ENCODE measurements at regions not wholly inside any gene's neighbourhood (a gene's known extent, or its start where the extent isn't known, plus 50 kb on each side); places are given as distances from the start of the nearest gene placed in this dataset.

DNA sequence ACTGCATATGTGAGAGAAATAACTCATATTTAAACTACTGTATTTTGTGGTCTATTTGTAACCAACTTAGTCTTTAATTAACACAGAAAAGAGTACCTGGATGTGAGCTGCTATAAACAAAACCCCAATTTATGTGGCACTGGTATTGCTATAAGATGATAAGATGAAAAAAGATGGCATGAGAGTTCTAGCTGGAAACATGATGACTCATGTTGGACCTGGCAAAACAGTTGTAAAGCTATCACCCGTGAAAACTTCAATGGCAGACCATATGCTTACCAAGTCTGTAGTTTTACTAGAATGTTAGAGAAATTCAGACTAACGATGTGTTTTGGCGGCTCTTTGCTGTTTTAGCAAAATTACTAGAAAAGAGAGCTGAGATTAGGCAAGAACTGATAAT, 69.6 kb upstream of the PCDH9 start:
- TF ChIP-seq, protein P1, sequence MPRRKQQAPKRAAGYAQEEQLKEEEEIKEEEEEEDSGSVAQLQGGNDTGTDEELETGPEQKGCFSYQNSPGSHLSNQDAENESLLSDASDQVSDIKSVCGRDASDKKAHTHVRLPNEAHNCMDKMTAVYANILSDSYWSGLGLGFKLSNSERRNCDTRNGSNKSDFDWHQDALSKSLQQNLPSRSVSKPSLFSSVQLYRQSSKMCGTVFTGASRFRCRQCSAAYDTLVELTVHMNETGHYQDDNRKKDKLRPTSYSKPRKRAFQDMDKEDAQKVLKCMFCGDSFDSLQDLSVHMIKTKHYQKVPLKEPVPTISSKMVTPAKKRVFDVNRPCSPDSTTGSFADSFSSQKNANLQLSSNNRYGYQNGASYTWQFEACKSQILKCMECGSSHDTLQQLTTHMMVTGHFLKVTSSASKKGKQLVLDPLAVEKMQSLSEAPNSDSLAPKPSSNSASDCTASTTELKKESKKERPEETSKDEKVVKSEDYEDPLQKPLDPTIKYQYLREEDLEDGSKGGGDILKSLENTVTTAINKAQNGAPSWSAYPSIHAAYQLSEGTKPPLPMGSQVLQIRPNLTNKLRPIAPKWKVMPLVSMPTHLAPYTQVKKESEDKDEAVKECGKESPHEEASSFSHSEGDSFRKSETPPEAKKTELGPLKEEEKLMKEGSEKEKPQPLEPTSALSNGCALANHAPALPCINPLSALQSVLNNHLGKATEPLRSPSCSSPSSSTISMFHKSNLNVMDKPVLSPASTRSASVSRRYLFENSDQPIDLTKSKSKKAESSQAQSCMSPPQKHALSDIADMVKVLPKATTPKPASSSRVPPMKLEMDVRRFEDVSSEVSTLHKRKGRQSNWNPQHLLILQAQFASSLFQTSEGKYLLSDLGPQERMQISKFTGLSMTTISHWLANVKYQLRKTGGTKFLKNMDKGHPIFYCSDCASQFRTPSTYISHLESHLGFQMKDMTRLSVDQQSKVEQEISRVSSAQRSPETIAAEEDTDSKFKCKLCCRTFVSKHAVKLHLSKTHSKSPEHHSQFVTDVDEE (CRISPR knock-in tag; IDR thresholded peaks at IDR 0.05) = no peak
- TF ChIP-seq ARNTL (CRISPR knock-in tag; IDR thresholded peaks at IDR 0.05; ENCODE audit: borderline replicate concordance, low read depth) = no peak
- TF ChIP-seq, protein P2, sequence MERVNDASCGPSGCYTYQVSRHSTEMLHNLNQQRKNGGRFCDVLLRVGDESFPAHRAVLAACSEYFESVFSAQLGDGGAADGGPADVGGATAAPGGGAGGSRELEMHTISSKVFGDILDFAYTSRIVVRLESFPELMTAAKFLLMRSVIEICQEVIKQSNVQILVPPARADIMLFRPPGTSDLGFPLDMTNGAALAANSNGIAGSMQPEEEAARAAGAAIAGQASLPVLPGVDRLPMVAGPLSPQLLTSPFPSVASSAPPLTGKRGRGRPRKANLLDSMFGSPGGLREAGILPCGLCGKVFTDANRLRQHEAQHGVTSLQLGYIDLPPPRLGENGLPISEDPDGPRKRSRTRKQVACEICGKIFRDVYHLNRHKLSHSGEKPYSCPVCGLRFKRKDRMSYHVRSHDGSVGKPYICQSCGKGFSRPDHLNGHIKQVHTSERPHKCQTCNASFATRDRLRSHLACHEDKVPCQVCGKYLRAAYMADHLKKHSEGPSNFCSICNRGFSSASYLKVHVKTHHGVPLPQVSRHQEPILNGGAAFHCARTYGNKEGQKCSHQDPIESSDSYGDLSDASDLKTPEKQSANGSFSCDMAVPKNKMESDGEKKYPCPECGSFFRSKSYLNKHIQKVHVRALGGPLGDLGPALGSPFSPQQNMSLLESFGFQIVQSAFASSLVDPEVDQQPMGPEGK (CRISPR knock-in tag; IDR thresholded peaks at IDR 0.05; ENCODE audit: borderline replicate concordance) = no peak
- TF ChIP-seq, protein P3, sequence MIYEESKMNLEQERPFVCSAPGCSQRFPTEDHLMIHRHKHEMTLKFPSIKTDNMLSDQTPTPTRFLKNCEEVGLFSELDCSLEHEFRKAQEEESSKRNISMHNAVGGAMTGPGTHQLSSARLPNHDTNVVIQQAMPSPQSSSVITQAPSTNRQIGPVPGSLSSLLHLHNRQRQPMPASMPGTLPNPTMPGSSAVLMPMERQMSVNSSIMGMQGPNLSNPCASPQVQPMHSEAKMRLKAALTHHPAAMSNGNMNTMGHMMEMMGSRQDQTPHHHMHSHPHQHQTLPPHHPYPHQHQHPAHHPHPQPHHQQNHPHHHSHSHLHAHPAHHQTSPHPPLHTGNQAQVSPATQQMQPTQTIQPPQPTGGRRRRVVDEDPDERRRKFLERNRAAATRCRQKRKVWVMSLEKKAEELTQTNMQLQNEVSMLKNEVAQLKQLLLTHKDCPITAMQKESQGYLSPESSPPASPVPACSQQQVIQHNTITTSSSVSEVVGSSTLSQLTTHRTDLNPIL (CRISPR knock-in tag; IDR thresholded peaks at IDR 0.05; ENCODE audit: low read depth) = no peak
- no peak for TF ChIP-seq RARB (CRISPR knock-in tag; IDR thresholded peaks at IDR 0.05)
- no peak for TF ChIP-seq CSDC2 (CRISPR knock-in tag; IDR thresholded peaks at IDR 0.05)
- TF ChIP-seq ISL1 (CRISPR knock-in tag; IDR thresholded peaks at IDR 0.05) = no peak
- no peak for TF ChIP-seq GLIS3 (CRISPR knock-in tag; IDR thresholded peaks at IDR 0.05)
- TF ChIP-seq OSR1 (CRISPR knock-in tag; IDR thresholded peaks at IDR 0.05) = no peak
